ENCODE measurements at regions not wholly inside any gene's neighbourhood (a gene's known extent, or its start where the extent isn't known, plus 50 kb on each side); places are given as distances from the start of the nearest gene placed in this dataset.

- no peak overlapping the region for H3K23ac ChIP-seq (ENCODE audit: low read length in 2 of 2)
- no peak overlapping the region for H4K91ac ChIP-seq (ENCODE audit: low read length)
- H3K27ac ChIP-seq (ENCODE audit: low read length, poor library complexity, severe bottlenecking): no peak overlapping the region
- peaks cover 0 to 8% of the 10 kb centered on the region in 2 experiments for H3K27me3 ChIP-seq (ENCODE audit: control insufficient read depth in 1 of 2, insufficient read depth in 1 of 2, low read length in 2 of 2)
- no peak overlapping the region for H3K18ac ChIP-seq (ENCODE audit: low read depth in 1 of 2, low read length in 2 of 2)
- H2BK120ac ChIP-seq (ENCODE audit: low read depth, low read length): no peak overlapping the region
- H3K9ac ChIP-seq (ENCODE audit: low read length): no peak overlapping the region
- no peak overlapping the region for H3K4me2 ChIP-seq (ENCODE audit: low read length, poor library complexity, severe bottlenecking)
- H3K36me3 ChIP-seq (ENCODE audit: control insufficient read depth in 1 of 2, insufficient read depth in 2 of 2, low read depth in 1 of 2, low read length in 2 of 2): no peaks in the 10 kb centered on the region
- no peak overlapping the region for H2AFZ ChIP-seq (ENCODE audit: low read depth, low read length)
- no peak overlapping the region for H2BK15ac ChIP-seq (ENCODE audit: low read depth, poor library complexity, severe bottlenecking)
- H2BK12ac ChIP-seq (ENCODE audit: low read length in 2 of 2): no peak overlapping the region
- H3K79me1 ChIP-seq (replicated peaks; ENCODE audit: low read length, poor library complexity, severe bottlenecking): no peaks in the 10 kb centered on the region
- DNase-seq: no peak
- WGBS: 56% methylated on average over 1 of the region's 1 CpG
- no peak overlapping the region for H2AK5ac ChIP-seq (ENCODE audit: low read length, severe bottlenecking)
- H3K4ac ChIP-seq (ENCODE audit: low read depth in 1 of 2, low read length in 2 of 2): no peak overlapping the region
- no peak overlapping the region for H4K8ac ChIP-seq (ENCODE audit: low read length)
- H2BK5ac ChIP-seq (ENCODE audit: low read depth, low read length, poor library complexity, severe bottlenecking): no peak overlapping the region
- H3K4me1 ChIP-seq (ENCODE audit: control insufficient read depth, insufficient read depth, low read depth, low read length): no peaks in the 10 kb centered on the region
- no peak overlapping the region for H3K14ac ChIP-seq (ENCODE audit: low read length in 2 of 2)
- H3K4me3 ChIP-seq (ENCODE audit: insufficient read depth in 1 of 2, low read depth in 1 of 2, low read length in 2 of 2): no peak overlapping the region
- H3K9me3 ChIP-seq (ENCODE audit: control insufficient read depth, low read length): no peaks in the 10 kb centered on the region
Measured at GRCh38 chr4:169906821-169907220, 119.4 kb downstream of the MFAP3L start.

GRCh38 chr4:169906104-169906503, 120.1 kb downstream of the MFAP3L start:
- Histone ChIP-seq H4K91ac (ENCODE audit: low read length) (no peak overlapping the region), H3K4ac (ENCODE audit: low read depth in 1 of 2, low read length in 2 of 2) (no peak overlapping the region), H3K4me2 (ENCODE audit: low read length, poor library complexity, severe bottlenecking) (no peak overlapping the region), H3K9me3 (ENCODE audit: control insufficient read depth, low read length) (no peaks in the 10 kb centered on the region), H3K9ac (ENCODE audit: low read length) (no peak overlapping the region), H2AK5ac (ENCODE audit: low read length, severe bottlenecking) (no peak overlapping the region), H3K18ac (ENCODE audit: low read depth in 1 of 2, low read length in 2 of 2) (no peak overlapping the region), H2BK12ac (ENCODE audit: low read length in 2 of 2) (no peak overlapping the region), H3K14ac (ENCODE audit: low read length in 2 of 2) (no peak overlapping the region), H4K8ac (ENCODE audit: low read length) (no peak overlapping the region), H2BK5ac (ENCODE audit: low read depth, low read length, poor library complexity, severe bottlenecking) (no peak overlapping the region), H3K23ac (ENCODE audit: low read length in 2 of 2) (no peak overlapping the region), H2BK15ac (ENCODE audit: low read depth, poor library complexity, severe bottlenecking) (no peak overlapping the region), H3K27me3 (ENCODE audit: control insufficient read depth in 1 of 2, insufficient read depth in 1 of 2, low read length in 2 of 2) (peaks cover 0 to 8% of the 10 kb centered on the region in 2 experiments), H2AFZ (ENCODE audit: low read depth, low read length) (no peak overlapping the region), H3K4me1 (ENCODE audit: control insufficient read depth, insufficient read depth, low read depth, low read length) (no peaks in the 10 kb centered on the region), H3K4me3 (ENCODE audit: insufficient read depth in 1 of 2, low read depth in 1 of 2, low read length in 2 of 2) (no peak overlapping the region), H3K36me3 (ENCODE audit: control insufficient read depth in 1 of 2, insufficient read depth in 2 of 2, low read depth in 1 of 2, low read length in 2 of 2) (no peaks in the 10 kb centered on the region), H2BK120ac (ENCODE audit: low read depth, low read length) (no peak overlapping the region), H3K27ac (ENCODE audit: low read length, poor library complexity, severe bottlenecking) (no peak overlapping the region), H3K79me1 (replicated peaks; ENCODE audit: low read length, poor library complexity, severe bottlenecking) (no peaks in the 10 kb centered on the region)
- WGBS: no CpG with 5 or more reads among the region's 2 CpGs
- no peak for DNase-seq

- H3K14ac ChIP-seq (ENCODE audit: low read length in 2 of 2): no peak overlapping the region
- no peak overlapping the region for H3K4ac ChIP-seq (ENCODE audit: low read depth in 1 of 2, low read length in 2 of 2)
- H2AK5ac ChIP-seq (ENCODE audit: low read length, severe bottlenecking): no peak overlapping the region
- H3K4me3 ChIP-seq (ENCODE audit: insufficient read depth in 1 of 2, low read depth in 1 of 2, low read length in 2 of 2): no peak overlapping the region
- no peak overlapping the region for H3K9ac ChIP-seq (ENCODE audit: low read length)
- no peak overlapping the region for H4K8ac ChIP-seq (ENCODE audit: low read length)
- H3K79me1 ChIP-seq (replicated peaks; ENCODE audit: low read length, poor library complexity, severe bottlenecking): no peaks in the 10 kb centered on the region
- no peak for DNase-seq
- H3K27ac ChIP-seq (ENCODE audit: low read length, poor library complexity, severe bottlenecking): no peak overlapping the region
- no peak overlapping the region for H2AFZ ChIP-seq (ENCODE audit: low read depth, low read length)
- H3K4me1 ChIP-seq (ENCODE audit: control insufficient read depth, insufficient read depth, low read depth, low read length): no peaks in the 10 kb centered on the region
- H3K18ac ChIP-seq (ENCODE audit: low read depth in 1 of 2, low read length in 2 of 2): no peak overlapping the region
- no peak overlapping the region for H3K4me2 ChIP-seq (ENCODE audit: low read length, poor library complexity, severe bottlenecking)
- peaks cover 0 to 8% of the 10 kb centered on the region in 2 experiments for H3K27me3 ChIP-seq (ENCODE audit: control insufficient read depth in 1 of 2, insufficient read depth in 1 of 2, low read length in 2 of 2)
- no peak overlapping the region for H2BK5ac ChIP-seq (ENCODE audit: low read depth, low read length, poor library complexity, severe bottlenecking)
- H3K36me3 ChIP-seq (ENCODE audit: control insufficient read depth in 1 of 2, insufficient read depth in 2 of 2, low read depth in 1 of 2, low read length in 2 of 2): no peaks in the 10 kb centered on the region
- no peak overlapping the region for H4K91ac ChIP-seq (ENCODE audit: low read length)
- H2BK12ac ChIP-seq (ENCODE audit: low read length in 2 of 2): no peak overlapping the region
- no peak overlapping the region for H2BK120ac ChIP-seq (ENCODE audit: low read depth, low read length)
- no peak overlapping the region for H3K23ac ChIP-seq (ENCODE audit: low read length in 2 of 2)
- WGBS: 80% methylated on average over 9 of the region's 9 CpGs
- H2BK15ac ChIP-seq (ENCODE audit: low read depth, poor library complexity, severe bottlenecking): no peak overlapping the region
- no peaks in the 10 kb centered on the region for H3K9me3 ChIP-seq (ENCODE audit: control insufficient read depth, low read length)
Measured at GRCh38 chr4:169902658-169903345, 123.4 kb downstream of the MFAP3L start.

- H2BK5ac ChIP-seq (ENCODE audit: low read depth, low read length, poor library complexity, severe bottlenecking): no peak overlapping the region
- no peak overlapping the region for H2AFZ ChIP-seq (ENCODE audit: low read depth, low read length)
- no peak overlapping the region for H3K4me2 ChIP-seq (ENCODE audit: low read length, poor library complexity, severe bottlenecking)
- H3K9ac ChIP-seq (ENCODE audit: low read length): no peak overlapping the region
- H3K18ac ChIP-seq (ENCODE audit: low read depth in 1 of 2, low read length in 2 of 2): no peak overlapping the region
- H4K8ac ChIP-seq (ENCODE audit: low read length): no peak overlapping the region
- H2BK120ac ChIP-seq (ENCODE audit: low read depth, low read length): no peak overlapping the region
- no peaks in the 10 kb centered on the region for H3K4me1 ChIP-seq (ENCODE audit: control insufficient read depth, insufficient read depth, low read depth, low read length)
- 90% methylated on average over 6 of the region's 6 CpGs for WGBS
- H3K9me3 ChIP-seq (ENCODE audit: control insufficient read depth, low read length): no peaks in the 10 kb centered on the region
- H2AK5ac ChIP-seq (ENCODE audit: low read length, severe bottlenecking): no peak overlapping the region
- no peak overlapping the region for H3K4ac ChIP-seq (ENCODE audit: low read depth in 1 of 2, low read length in 2 of 2)
- no peaks in the 10 kb centered on the region for H3K36me3 ChIP-seq (ENCODE audit: control insufficient read depth in 1 of 2, insufficient read depth in 2 of 2, low read depth in 1 of 2, low read length in 2 of 2)
- no peak for DNase-seq
- H3K4me3 ChIP-seq (ENCODE audit: insufficient read depth in 1 of 2, low read depth in 1 of 2, low read length in 2 of 2): no peak overlapping the region
- H2BK15ac ChIP-seq (ENCODE audit: low read depth, poor library complexity, severe bottlenecking): no peak overlapping the region
- no peak overlapping the region for H3K14ac ChIP-seq (ENCODE audit: low read length in 2 of 2)
- no peaks in the 10 kb centered on the region for H3K79me1 ChIP-seq (replicated peaks; ENCODE audit: low read length, poor library complexity, severe bottlenecking)
- no peak overlapping the region for H3K23ac ChIP-seq (ENCODE audit: low read length in 2 of 2)
- H4K91ac ChIP-seq (ENCODE audit: low read length): no peak overlapping the region
- H3K27ac ChIP-seq (ENCODE audit: low read length, poor library complexity, severe bottlenecking): no peak overlapping the region
- H2BK12ac ChIP-seq (ENCODE audit: low read length in 2 of 2): no peak overlapping the region
- H3K27me3 ChIP-seq (ENCODE audit: control insufficient read depth in 1 of 2, insufficient read depth in 1 of 2, low read length in 2 of 2): peaks cover 0 to 8% of the 10 kb centered on the region in 2 experiments
Measured at GRCh38 chr4:169900241-169900845, 125.9 kb downstream of the MFAP3L start.

All from mesenchymal stem cell (in vitro differentiated cells and primary cell).